ENCODE measurements at regions not wholly inside any gene's neighbourhood (a gene's known extent, or its start where the extent isn't known, plus 50 kb on each side); places are given as distances from the start of the nearest gene placed in this dataset.

DNA sequence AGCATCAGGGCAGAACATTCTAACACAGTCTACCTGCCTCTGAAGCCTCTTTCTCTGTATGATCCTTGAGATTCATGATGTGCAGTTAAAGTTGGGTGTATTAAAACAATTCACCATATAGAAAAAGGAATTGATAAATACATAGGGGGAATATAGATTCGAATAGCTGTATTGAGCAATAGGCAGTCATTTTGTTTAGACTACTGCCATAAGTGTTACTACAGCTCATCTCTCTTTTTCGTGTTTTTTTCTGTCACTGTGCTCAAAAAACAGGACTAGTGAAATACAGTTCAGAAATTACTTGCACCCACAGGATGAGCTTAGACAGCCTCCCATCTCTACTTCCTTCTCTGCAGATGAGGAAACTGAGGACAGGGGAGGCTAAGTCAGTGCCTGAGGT is 144.6 kb upstream of the FBN2 start:
- Mint-ChIP-seq H3K27me3 (peaks cover 0 to 3% of the 10 kb centered on the region in 2 donors), H3K4me1 (no peaks in the 10 kb centered on the region), H3K9me3 (peaks cover 0 to 4% (median 0%) of the 10 kb centered on the region in 5 donors), H3K36me3 (no peaks in the 10 kb centered on the region), H3K4me3 (no peak overlapping the region), H3K27ac (no peak overlapping the region)
- ChIA-PET POLR2A (no interaction called here), CTCF (no interaction called here)
- Histone ChIP-seq H3K4me1 (ENCODE audit: insufficient read depth, low read length) (no peaks in the 10 kb centered on the region), H3K36me3 (ENCODE audit: insufficient read depth, low read length) (no peaks in the 10 kb centered on the region), H3K27me3 (ENCODE audit: insufficient read depth, low read length, poor library complexity, severe bottlenecking) (no peaks in the 10 kb centered on the region), H3K9me3 (ENCODE audit: low read length) (no peaks in the 10 kb centered on the region), H3K27ac (ENCODE audit: low read depth, low read length) (no peak overlapping the region), H3K4me3 (ENCODE audit: low read length) (no peak overlapping the region)
- no peak for DNase-seq

DNA sequence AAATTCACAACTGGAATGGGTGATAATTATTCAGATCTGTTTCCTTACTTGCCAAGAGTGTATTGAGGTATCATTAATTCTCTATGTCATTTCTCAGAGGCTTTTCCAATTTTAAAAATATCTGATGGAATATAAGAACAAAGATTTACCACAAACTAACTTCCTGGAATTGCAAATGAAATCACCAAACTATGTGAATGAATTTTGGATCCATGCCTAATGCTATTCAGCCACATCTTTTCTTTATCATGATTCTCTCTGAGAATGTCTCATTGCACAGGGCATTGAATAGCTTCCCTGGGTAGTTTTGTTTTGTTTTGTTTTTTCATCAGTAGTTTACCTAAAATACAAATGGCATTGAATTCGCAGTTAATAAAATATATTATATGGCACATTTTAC is 146.9 kb upstream of the FBN2 start:
- Mint-ChIP-seq H3K36me3 (no peaks in the 10 kb centered on the region), H3K4me1 (no peaks in the 10 kb centered on the region), H3K27ac (no peak overlapping the region), H3K4me3 (no peak overlapping the region), H3K9me3 (peaks cover 0 to 2% (median 0%) of the 10 kb centered on the region in 5 donors), H3K27me3 (peaks cover 0 to 5% of the 10 kb centered on the region in 2 donors)
- no peaks in the 10 kb centered on the region for H3K9me3 ChIP-seq (ENCODE audit: low read length)
- H3K4me3 ChIP-seq (ENCODE audit: low read length), result no peak overlapping the region
- no peaks in the 10 kb centered on the region for H3K27me3 ChIP-seq (ENCODE audit: insufficient read depth, low read length, poor library complexity, severe bottlenecking)
- H3K4me1 ChIP-seq (ENCODE audit: insufficient read depth, low read length), result no peaks in the 10 kb centered on the region
- ChIA-PET CTCF (no interaction called here), POLR2A (no interaction called here)
- H3K36me3 ChIP-seq (ENCODE audit: insufficient read depth, low read length), result no peaks in the 10 kb centered on the region
- H3K27ac ChIP-seq (ENCODE audit: low read depth, low read length), result no peak overlapping the region
- DNase-seq, result no peak

DNA sequence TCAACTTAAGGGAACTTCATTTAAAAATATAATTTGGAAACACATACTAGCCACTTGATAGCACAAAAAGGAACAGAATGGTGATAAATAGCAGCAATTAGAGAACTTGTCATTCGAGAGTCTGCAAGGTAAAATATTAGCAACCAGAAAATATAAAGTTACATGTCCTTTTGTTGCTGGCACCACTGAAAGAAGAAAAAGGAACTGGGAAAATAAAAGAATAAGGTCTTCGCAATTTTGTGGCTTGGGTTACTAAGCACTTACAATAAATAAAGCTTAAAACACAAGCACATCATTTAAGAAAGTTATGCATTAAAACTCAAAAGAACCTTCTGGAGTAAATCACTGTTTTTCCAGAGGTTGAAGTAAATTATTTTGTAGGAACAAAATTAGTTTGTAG is 149.9 kb upstream of the FBN2 start:
- Histone ChIP-seq H3K36me3 (ENCODE audit: insufficient read depth, low read length) (no peaks in the 10 kb centered on the region), H3K4me1 (ENCODE audit: insufficient read depth, low read length) (no peaks in the 10 kb centered on the region), H3K4me3 (ENCODE audit: low read length) (no peak overlapping the region), H3K27me3 (ENCODE audit: insufficient read depth, low read length, poor library complexity, severe bottlenecking) (no peaks in the 10 kb centered on the region), H3K27ac (ENCODE audit: low read depth, low read length) (no peak overlapping the region), H3K9me3 (ENCODE audit: low read length) (no peaks in the 10 kb centered on the region)
- ChIA-PET CTCF (interaction anchor here (1.6 kb wide), 1 partner anchor 13 kb away, joined by 5 read pairs; no protein-coding TSS in a partner anchor), POLR2A (no interaction called here)
- H3K27ac Mint-ChIP-seq, result no peak overlapping the region
- no peaks in the 10 kb centered on the region for H3K4me1 Mint-ChIP-seq
- H3K9me3 Mint-ChIP-seq, result no peaks in the 10 kb centered on the region
- H3K4me3 Mint-ChIP-seq, result no peak overlapping the region
- no peak for DNase-seq
- no peaks in the 10 kb centered on the region for H3K36me3 Mint-ChIP-seq
- H3K27me3 Mint-ChIP-seq, result peaks cover 0 to 1% of the 10 kb centered on the region in 2 donors

DNA sequence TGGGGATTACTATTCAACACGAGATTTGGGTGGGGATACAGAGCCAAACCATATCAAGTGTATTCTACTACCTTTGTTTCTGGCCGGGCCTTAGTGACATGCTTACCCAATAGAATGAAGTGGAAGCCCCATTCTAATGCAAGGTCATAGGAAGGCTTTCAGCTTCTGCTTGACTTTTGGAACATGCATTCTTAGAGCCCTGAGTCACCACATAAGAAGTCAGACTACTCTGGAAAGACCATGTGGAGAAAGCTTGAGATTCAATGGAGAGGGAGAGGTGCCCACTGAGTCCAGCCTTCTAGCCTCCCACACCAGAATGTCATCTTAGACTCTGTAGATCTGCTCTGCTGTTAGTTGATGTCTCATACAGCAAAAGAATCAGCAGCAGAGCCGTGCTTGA is 155.7 kb upstream of the FBN2 start:
- Histone ChIP-seq H3K27me3 (ENCODE audit: insufficient read depth, low read length, poor library complexity, severe bottlenecking) (no peaks in the 10 kb centered on the region), H3K36me3 (ENCODE audit: insufficient read depth, low read length) (no peaks in the 10 kb centered on the region), H3K9me3 (ENCODE audit: low read length) (no peaks in the 10 kb centered on the region), H3K4me3 (ENCODE audit: low read length) (no peak overlapping the region), H3K27ac (ENCODE audit: low read depth, low read length) (no peak overlapping the region), H3K4me1 (ENCODE audit: insufficient read depth, low read length) (no peaks in the 10 kb centered on the region)
- Mint-ChIP-seq H3K9me3 (peaks cover 0 to 3% (median 0%) of the 10 kb centered on the region in 5 donors), H3K27me3 (peaks cover 0 to 1% of the 10 kb centered on the region in 2 donors), H3K4me1 (no peaks in the 10 kb centered on the region), H3K36me3 (no peaks in the 10 kb centered on the region), H3K4me3 (no peak overlapping the region), H3K27ac (no peak overlapping the region)
- ChIA-PET CTCF (no interaction called here), POLR2A (no interaction called here)
- no peak for DNase-seq

DNA sequence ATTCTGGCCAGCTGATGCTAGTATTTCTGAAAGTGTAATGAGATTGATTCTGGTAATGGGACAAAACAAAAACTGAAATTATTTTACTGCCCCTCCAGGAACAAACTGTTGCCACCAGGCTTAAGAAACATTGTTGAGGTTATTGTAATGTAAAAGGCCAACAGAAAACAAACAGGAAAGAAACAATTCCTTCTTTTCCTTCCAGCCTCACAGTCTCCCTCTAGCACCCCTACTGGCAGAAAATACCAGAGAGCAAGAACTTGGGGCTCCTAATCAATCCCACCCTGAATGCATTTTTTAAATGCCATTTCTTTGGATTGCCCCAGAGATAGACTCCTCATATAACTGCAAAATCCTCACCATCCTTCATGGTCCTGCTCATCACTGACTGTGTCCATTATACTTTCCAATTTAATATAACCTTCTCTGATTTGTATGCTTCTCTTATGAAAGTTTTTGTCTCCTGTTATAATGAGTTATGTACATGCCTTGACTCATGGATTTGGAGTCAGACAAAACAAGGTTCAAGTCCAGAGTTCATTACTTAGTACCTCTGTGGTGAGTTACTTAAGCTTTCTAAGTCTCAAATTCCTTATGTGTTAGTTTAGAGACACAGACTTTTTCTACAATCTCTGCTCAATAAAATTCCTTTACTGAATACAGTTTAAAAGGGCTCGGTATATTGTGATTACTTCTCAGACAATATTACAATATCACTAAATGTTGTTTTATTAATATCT is 157.9 kb upstream of the FBN2 start:
- Histone ChIP-seq H3K9me3 (ENCODE audit: low read length) (no peaks in the 10 kb centered on the region), H3K27me3 (ENCODE audit: insufficient read depth, low read length, poor library complexity, severe bottlenecking) (no peaks in the 10 kb centered on the region), H3K27ac (ENCODE audit: low read depth, low read length) (no peak overlapping the region), H3K4me3 (ENCODE audit: low read length) (no peak overlapping the region), H3K4me1 (ENCODE audit: insufficient read depth, low read length) (no peaks in the 10 kb centered on the region), H3K36me3 (ENCODE audit: insufficient read depth, low read length) (no peaks in the 10 kb centered on the region)
- Mint-ChIP-seq H3K27ac (no peak overlapping the region), H3K36me3 (no peaks in the 10 kb centered on the region), H3K27me3 (no peaks in the 10 kb centered on the region), H3K9me3 (peaks cover 0 to 3% (median 0%) of the 10 kb centered on the region in 5 donors), H3K4me3 (no peak overlapping the region), H3K4me1 (no peaks in the 10 kb centered on the region)
- CTCF ChIA-PET, result no interaction called here
- POLR2A ChIA-PET, result no interaction called here
- DNase-seq, result no peak

DNA sequence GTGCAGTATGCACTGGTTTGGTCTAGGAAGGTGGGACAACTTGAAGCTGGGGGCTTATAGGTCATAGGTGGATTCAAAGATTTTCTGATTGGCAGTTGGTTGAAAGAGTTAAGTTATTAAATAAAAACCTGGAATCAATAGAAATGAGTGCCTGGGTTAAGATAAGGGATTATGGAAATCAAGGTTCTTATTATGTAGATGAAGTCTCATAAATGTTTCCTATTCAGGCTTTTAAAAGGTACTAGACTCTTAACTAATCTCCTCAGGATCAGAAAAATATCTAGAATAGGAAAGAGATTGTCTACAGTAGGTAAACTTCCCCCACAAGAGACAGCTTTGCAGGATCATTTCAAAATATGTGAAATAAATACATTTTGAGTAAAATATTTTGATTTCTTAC is 163.3 kb upstream of the FBN2 start:
- CTCF ChIA-PET, result no interaction called here
- H3K36me3 Mint-ChIP-seq, result no peaks in the 10 kb centered on the region

DNA sequence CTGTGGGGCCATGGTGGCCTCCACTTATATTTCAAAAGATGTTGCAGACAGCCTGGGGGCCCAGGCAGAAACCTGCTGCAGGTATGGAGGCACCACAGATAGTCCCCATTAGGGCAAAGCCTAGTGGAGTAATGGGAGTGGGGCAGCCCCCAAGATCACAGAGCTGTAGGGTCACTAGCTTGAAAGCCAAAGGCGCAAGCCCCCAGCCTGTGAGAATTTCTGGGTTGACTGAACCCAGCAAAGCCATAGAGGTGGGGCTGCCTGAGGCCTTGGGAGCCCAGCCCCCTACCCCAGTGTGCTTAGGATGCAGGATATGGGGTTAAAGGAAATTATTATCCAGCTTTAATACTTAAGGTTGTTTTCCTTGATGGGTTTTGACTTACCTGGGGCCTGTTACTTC is 165.3 kb upstream of the FBN2 start:
- H3K27me3 Mint-ChIP-seq, result no peaks in the 10 kb centered on the region

More for the DNA sequence above, 163.3 kb upstream of the FBN2 start:
- Histone ChIP-seq H3K27me3 (ENCODE audit: insufficient read depth, low read length, poor library complexity, severe bottlenecking) (no peaks in the 10 kb centered on the region), H3K27ac (ENCODE audit: low read depth, low read length) (no peak overlapping the region), H3K9me3 (ENCODE audit: low read length) (no peaks in the 10 kb centered on the region), H3K4me3 (ENCODE audit: low read length) (no peak overlapping the region), H3K4me1 (ENCODE audit: insufficient read depth, low read length) (no peaks in the 10 kb centered on the region), H3K36me3 (ENCODE audit: insufficient read depth, low read length) (no peaks in the 10 kb centered on the region)
- POLR2A ChIA-PET, result no interaction called here
- H3K27me3 Mint-ChIP-seq, result no peaks in the 10 kb centered on the region
- no peak overlapping the region for H3K4me3 Mint-ChIP-seq
- no peaks in the 10 kb centered on the region for H3K4me1 Mint-ChIP-seq
- no peak for DNase-seq
- H3K9me3 Mint-ChIP-seq, result peaks cover 0 to 2% (median 0%) of the 10 kb centered on the region in 5 donors
- no peak overlapping the region for H3K27ac Mint-ChIP-seq

DNA sequence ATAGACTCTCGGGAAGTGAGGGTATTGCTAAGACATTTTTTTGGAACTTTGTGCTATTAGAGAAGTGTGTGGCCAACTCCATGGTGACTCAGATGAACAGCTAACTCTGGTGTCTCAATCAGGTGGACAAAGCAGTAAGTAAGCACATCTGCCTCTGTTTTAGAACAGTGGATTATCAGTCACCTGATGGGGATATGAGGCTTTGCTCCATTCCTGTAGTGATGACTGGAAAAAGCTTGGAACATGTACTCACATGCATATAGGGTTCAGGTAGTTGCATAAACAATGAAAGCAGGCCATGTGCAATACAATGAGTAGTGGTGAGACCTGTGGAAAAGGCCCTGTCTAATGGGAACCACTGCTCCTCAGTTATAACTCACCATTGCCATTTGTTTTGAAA is 168.2 kb upstream of the FBN2 start:
- POLR2A ChIA-PET, result no interaction called here
- Histone ChIP-seq H3K27me3 (ENCODE audit: insufficient read depth, low read length, poor library complexity, severe bottlenecking) (no peaks in the 10 kb centered on the region), H3K36me3 (ENCODE audit: insufficient read depth, low read length) (no peaks in the 10 kb centered on the region), H3K4me1 (ENCODE audit: insufficient read depth, low read length) (no peaks in the 10 kb centered on the region), H3K9me3 (ENCODE audit: low read length) (no peaks in the 10 kb centered on the region), H3K27ac (ENCODE audit: low read depth, low read length) (no peak overlapping the region), H3K4me3 (ENCODE audit: low read length) (no peak overlapping the region)
- Mint-ChIP-seq H3K27ac (no peak overlapping the region), H3K4me3 (no peak overlapping the region), H3K27me3 (no peaks in the 10 kb centered on the region), H3K4me1 (no peaks in the 10 kb centered on the region), H3K36me3 (no peaks in the 10 kb centered on the region), H3K9me3 (peaks cover 0 to 4% (median 2%) of the 10 kb centered on the region in 5 donors)
- no peak for DNase-seq
- CTCF ChIA-PET, result no interaction called here

More for the DNA sequence above, 165.3 kb upstream of the FBN2 start:
- Mint-ChIP-seq H3K27ac (no peak overlapping the region), H3K4me3 (no peak overlapping the region), H3K4me1 (no peaks in the 10 kb centered on the region), H3K9me3 (peaks cover 0 to 4% (median 0%) of the 10 kb centered on the region in 5 donors), H3K36me3 (no peaks in the 10 kb centered on the region)
- Histone ChIP-seq H3K4me1 (ENCODE audit: insufficient read depth, low read length) (no peaks in the 10 kb centered on the region), H3K36me3 (ENCODE audit: insufficient read depth, low read length) (no peaks in the 10 kb centered on the region), H3K27ac (ENCODE audit: low read depth, low read length) (no peak overlapping the region), H3K27me3 (ENCODE audit: insufficient read depth, low read length, poor library complexity, severe bottlenecking) (no peaks in the 10 kb centered on the region), H3K9me3 (ENCODE audit: low read length) (no peaks in the 10 kb centered on the region), H3K4me3 (ENCODE audit: low read length) (no peak overlapping the region)
- DNase-seq, result no peak
- ChIA-PET CTCF (no interaction called here), POLR2A (no interaction called here)
